Fibroblast of lung (primary cell): ENCODE measurements at regions not wholly inside any gene's neighbourhood (a gene's known extent, or its start where the extent isn't known, plus 50 kb on each side); places are given as distances from the start of the nearest gene placed in this dataset.

Source experiments
- DNase-seq, 2 donors: peaks; one replicate each; pipeline versions ENCODE4 v3.0.0 to v3.0.0-alpha.2; 2010; ENCODE audit warnings: low read depth in 2 of 2
- H2AFZ ChIP-seq: 2 replicates; pipeline ENCODE4 v1.5.1; 2012; ENCODE audit warnings: low read length, control low read depth, inconsistent platforms
- H3K27ac ChIP-seq: 2 replicates; pipeline ENCODE4 v1.5.1; 2011; ENCODE audit warnings: low read length, control low read depth; ENCODE audit not compliant: insufficient read depth
- H3K27me3 ChIP-seq: 2 replicates; pipeline ENCODE4 v1.5.1; 2011; ENCODE audit warnings: mild to moderate bottlenecking, low read length; ENCODE audit not compliant: control insufficient read depth, insufficient read depth
- H3K36me3 ChIP-seq: 2 replicates; pipeline ENCODE4 v1.5.1; 2011; ENCODE audit warnings: low read length; ENCODE audit not compliant: control insufficient read depth, insufficient read depth
- H3K4me1 ChIP-seq: 2 replicates; pipeline ENCODE4 v1.5.1; 2011; ENCODE audit warnings: low read length; ENCODE audit not compliant: control insufficient read depth, insufficient read depth; ENCODE audit errors: extremely low read depth
- H3K4me2 ChIP-seq: 2 replicates; pipeline ENCODE4 v1.5.1; 2011; ENCODE audit warnings: low read length, control low read depth; ENCODE audit not compliant: insufficient read depth; ENCODE audit errors: extremely low read depth
- H3K4me3 ChIP-seq, 4 experiments: fragments of 200-600 bp in 1 of 4; sonication (generic) in 1 of 4; replicated peaks in 1 of 4; 2 replicates each; pipeline ENCODE4 v1.5.1; 2011 to 2016; ENCODE audit warnings: low read length in 4 of 4, low read depth in 3 of 4, mild to moderate bottlenecking in 3 of 4, control low read depth in 2 of 4, inconsistent platforms in 1 of 4, mixed read lengths in 1 of 4; ENCODE audit not compliant: insufficient read depth in 1 of 4; ENCODE audit errors: control extremely low read depth in 1 of 4
- H3K79me2 ChIP-seq: 2 replicates; pipeline ENCODE4 v1.5.1; 2012; ENCODE audit warnings: mild to moderate bottlenecking, low read length, inconsistent platforms; ENCODE audit not compliant: control insufficient read depth, insufficient read depth
- H3K9ac ChIP-seq: 2 replicates; pipeline ENCODE4 v1.5.1; 2011; ENCODE audit warnings: mild to moderate bottlenecking, low read length, control low read depth; ENCODE audit not compliant: insufficient read depth
- H3K9me3 ChIP-seq: 2 replicates; pipeline ENCODE4 v1.5.1; 2012; ENCODE audit warnings: low read depth, low read length; ENCODE audit not compliant: control insufficient read depth, insufficient read depth
- H4K20me1 ChIP-seq: 2 replicates; pipeline ENCODE4 v1.5.1; 2011; ENCODE audit warnings: low read length; ENCODE audit not compliant: control insufficient read depth, insufficient read depth; ENCODE audit errors: extremely low read depth
- EZH2 ChIP-seq: IDR thresholded peaks from 2 replicates; pipeline ENCODE4 v1.5.1; 2012; ENCODE audit warnings: low read length, control low read depth, mild to moderate bottlenecking; ENCODE audit errors: missing control alignments
- TF ChIP-seq, protein P1 (sequence below), 2 donors: IDR thresholded peaks in 1 of 2; conservative IDR thresholded peaks in 1 of 2; 1 replicate in 1 of 2; 2 replicates in 1 of 2; pipeline ENCODE4 v1.5.1; 2011 to 2012; ENCODE audit warnings: low read length in 2 of 2, control low read depth in 1 of 2, inconsistent platforms in 1 of 2, low read depth in 1 of 2, mild to moderate bottlenecking in 1 of 2

DNA sequence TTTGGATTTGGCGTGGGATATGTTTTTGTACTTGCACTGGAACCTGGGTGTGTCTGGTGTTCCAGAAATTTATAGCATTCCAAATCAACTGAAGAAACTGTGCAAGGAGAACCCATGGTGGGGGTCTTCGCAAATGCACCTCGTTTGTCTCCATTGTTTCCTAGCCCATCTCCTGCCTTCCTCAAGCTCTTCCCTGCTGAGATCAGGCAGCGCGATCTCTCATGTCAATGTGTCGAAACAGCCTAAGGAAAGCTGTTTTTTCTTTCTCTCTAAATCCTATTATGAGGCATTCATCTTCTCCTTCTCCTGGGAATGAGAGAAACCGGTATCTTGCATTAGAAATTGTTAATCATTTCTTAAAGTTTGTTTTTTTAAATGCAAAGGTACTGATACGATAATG, 131.0 kb downstream of the KLF5 start:
- H3K4me1 ChIP-seq, result no peaks in the 10 kb centered on the region
- H3K4me3 ChIP-seq, result no peak overlapping the region
- no peak overlapping the region for H3K27ac ChIP-seq
- no peaks in the 10 kb centered on the region for H3K36me3 ChIP-seq
- TF ChIP-seq, protein P1, sequence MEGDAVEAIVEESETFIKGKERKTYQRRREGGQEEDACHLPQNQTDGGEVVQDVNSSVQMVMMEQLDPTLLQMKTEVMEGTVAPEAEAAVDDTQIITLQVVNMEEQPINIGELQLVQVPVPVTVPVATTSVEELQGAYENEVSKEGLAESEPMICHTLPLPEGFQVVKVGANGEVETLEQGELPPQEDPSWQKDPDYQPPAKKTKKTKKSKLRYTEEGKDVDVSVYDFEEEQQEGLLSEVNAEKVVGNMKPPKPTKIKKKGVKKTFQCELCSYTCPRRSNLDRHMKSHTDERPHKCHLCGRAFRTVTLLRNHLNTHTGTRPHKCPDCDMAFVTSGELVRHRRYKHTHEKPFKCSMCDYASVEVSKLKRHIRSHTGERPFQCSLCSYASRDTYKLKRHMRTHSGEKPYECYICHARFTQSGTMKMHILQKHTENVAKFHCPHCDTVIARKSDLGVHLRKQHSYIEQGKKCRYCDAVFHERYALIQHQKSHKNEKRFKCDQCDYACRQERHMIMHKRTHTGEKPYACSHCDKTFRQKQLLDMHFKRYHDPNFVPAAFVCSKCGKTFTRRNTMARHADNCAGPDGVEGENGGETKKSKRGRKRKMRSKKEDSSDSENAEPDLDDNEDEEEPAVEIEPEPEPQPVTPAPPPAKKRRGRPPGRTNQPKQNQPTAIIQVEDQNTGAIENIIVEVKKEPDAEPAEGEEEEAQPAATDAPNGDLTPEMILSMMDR (conservative IDR thresholded peaks at IDR 0.05 in 1 of 2, IDR thresholded peaks at IDR 0.05 in 1 of 2; ENCODE audit: low read depth in 1 of 2, low read length in 2 of 2), result no peak
- TF ChIP-seq EZH2, result no peak
- H2AFZ ChIP-seq, result no peak overlapping the region
- no peaks in the 10 kb centered on the region for H3K79me2 ChIP-seq
- no peak for DNase-seq
- H3K4me2 ChIP-seq, result no peak overlapping the region
- H3K27me3 ChIP-seq, result no peaks in the 10 kb centered on the region
- no peak overlapping the region for H3K9ac ChIP-seq
- H4K20me1 ChIP-seq, result no peaks in the 10 kb centered on the region
- no peaks in the 10 kb centered on the region for H3K9me3 ChIP-seq

DNA sequence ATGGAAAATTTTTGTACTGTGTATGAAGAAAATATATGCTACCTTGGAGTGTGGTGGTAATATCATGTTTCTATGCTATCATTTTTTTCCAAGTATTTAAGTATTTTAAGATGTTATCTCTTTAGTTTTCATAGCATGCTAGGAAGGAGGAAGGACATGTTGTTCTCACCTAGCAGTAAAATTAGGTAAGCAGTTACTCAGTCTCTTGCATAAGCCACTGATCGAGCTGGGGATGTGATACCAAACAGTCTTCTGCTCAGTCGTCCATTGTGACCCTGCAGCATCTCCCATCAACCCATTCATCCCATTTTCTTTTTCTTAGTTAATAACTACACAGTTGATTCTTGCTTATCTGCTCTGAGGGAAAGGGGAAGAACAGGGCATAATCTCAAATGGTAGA, 130.6 kb downstream of the KLF5 start:
- no peaks in the 10 kb centered on the region for H3K79me2 ChIP-seq
- TF ChIP-seq EZH2, result no peak
- TF ChIP-seq, protein P1 (conservative IDR thresholded peaks at IDR 0.05 in 1 of 2, IDR thresholded peaks at IDR 0.05 in 1 of 2; ENCODE audit: low read depth in 1 of 2, low read length in 2 of 2), result no peak
- no peaks in the 10 kb centered on the region for H3K4me1 ChIP-seq
- no peaks in the 10 kb centered on the region for H3K36me3 ChIP-seq
- no peak overlapping the region for H2AFZ ChIP-seq
- H3K4me2 ChIP-seq, result no peak overlapping the region
- no peak overlapping the region for H3K4me3 ChIP-seq
- H4K20me1 ChIP-seq, result no peaks in the 10 kb centered on the region
- no peak overlapping the region for H3K27ac ChIP-seq
- no peak overlapping the region for H3K9ac ChIP-seq
- no peak for DNase-seq
- H3K27me3 ChIP-seq, result no peaks in the 10 kb centered on the region
- H3K9me3 ChIP-seq, result no peaks in the 10 kb centered on the region

DNA sequence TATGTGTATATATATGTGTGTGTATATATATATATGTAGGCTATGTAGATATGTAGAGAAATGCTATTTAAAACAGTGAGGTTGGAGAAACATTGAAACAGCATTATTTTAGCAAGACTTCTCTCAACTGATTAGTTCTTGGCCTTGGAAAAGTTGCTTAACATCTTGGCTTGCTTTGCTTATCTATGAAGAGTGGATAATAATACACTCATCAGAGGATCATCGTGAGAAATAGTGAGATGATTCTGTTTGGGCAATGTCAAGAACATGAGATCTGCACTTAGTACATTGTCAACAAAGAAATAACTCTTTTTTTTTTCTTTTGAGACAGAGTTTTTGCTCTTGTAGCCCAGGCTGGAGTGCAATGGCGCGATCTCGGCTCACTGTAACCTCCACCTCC, 128.3 kb downstream of the KLF5 start:
- Histone ChIP-seq H3K9me3 (no peaks in the 10 kb centered on the region), H3K79me2 (no peaks in the 10 kb centered on the region), H3K4me2 (no peak overlapping the region), H3K4me3 (no peak overlapping the region), H3K27ac (no peak overlapping the region), H3K27me3 (no peaks in the 10 kb centered on the region), H3K36me3 (no peaks in the 10 kb centered on the region), H3K9ac (no peak overlapping the region), H3K4me1 (no peaks in the 10 kb centered on the region), H2AFZ (no peak overlapping the region), H4K20me1 (no peaks in the 10 kb centered on the region)
- DNase-seq, result no peak
- TF ChIP-seq EZH2, result no peak
- TF ChIP-seq, protein P1 (conservative IDR thresholded peaks at IDR 0.05 in 1 of 2, IDR thresholded peaks at IDR 0.05 in 1 of 2; ENCODE audit: low read depth in 1 of 2, low read length in 2 of 2), result no peak
